Endodermal cell (in vitro differentiated cells): ENCODE measurements at regions not wholly inside any gene's neighbourhood (a gene's known extent, or its start where the extent isn't known, plus 50 kb on each side); places are given as distances from the start of the nearest gene placed in this dataset.

Experiments
- DNase-seq: peaks from one replicate; pipeline ENCODE4 v3.0.0-alpha.2; 2017
- H3K27ac ChIP-seq: 2 replicates; pipeline ENCODE4 v1.5.1; 2013; ENCODE audit warnings: mild to moderate bottlenecking, low read depth, low read length, moderate library complexity
- H3K27me3 ChIP-seq: 2 replicates; pipeline ENCODE4 v1.6.1; 2013; ENCODE audit warnings: mild to moderate bottlenecking, low read length, moderate library complexity; ENCODE audit not compliant: insufficient read depth, control insufficient read depth, poor library complexity, severe bottlenecking
- H3K36me3 ChIP-seq: 2 replicates; pipeline ENCODE4 v1.7.0; 2013; ENCODE audit warnings: mild to moderate bottlenecking, low read length, moderate library complexity; ENCODE audit not compliant: control insufficient read depth, insufficient read depth
- H3K4me1 ChIP-seq: one replicate; pipeline ENCODE4 v1.7.0; 2013; ENCODE audit warnings: low read length; ENCODE audit not compliant: control insufficient read depth, insufficient read depth
- H3K4me3 ChIP-seq: 2 replicates; pipeline ENCODE4 v1.5.1; 2013; ENCODE audit warnings: mild to moderate bottlenecking, low read length, moderate library complexity
- H3K9ac ChIP-seq: 2 replicates; pipeline ENCODE4 v1.6.1; 2013; ENCODE audit warnings: mild to moderate bottlenecking, low read length, moderate library complexity; ENCODE audit not compliant: poor library complexity, severe bottlenecking; ENCODE audit errors: extremely low read depth
- H3K9me3 ChIP-seq: 2 replicates; pipeline ENCODE4 v1.6.1; 2013; ENCODE audit warnings: mild to moderate bottlenecking, low read length, moderate library complexity; ENCODE audit not compliant: control insufficient read depth
- H3K27ac Mint-ChIP-seq: 2 replicates; pipeline ENCODE4 v1.8.0; 2020; ENCODE audit warnings: mixed read lengths
- H3K27me3 Mint-ChIP-seq: 2 replicates; pipeline ENCODE4 v1.8.0; 2021; ENCODE audit warnings: mild to moderate bottlenecking, mixed read lengths; ENCODE audit not compliant: insufficient read depth
- H3K36me3 Mint-ChIP-seq: 2 replicates; pipeline ENCODE4 v1.8.0; 2020; ENCODE audit warnings: low read depth, mixed read lengths
- H3K4me1 Mint-ChIP-seq: 2 replicates; pipeline ENCODE4 v1.8.0; 2020; ENCODE audit warnings: mixed read lengths
- H3K4me3 Mint-ChIP-seq: 2 replicates; pipeline ENCODE4 v1.8.0; 2020; ENCODE audit warnings: mild to moderate bottlenecking, moderate library complexity, mixed read lengths
- H3K9me3 Mint-ChIP-seq: 2 replicates; pipeline ENCODE4 v1.8.0; 2020; ENCODE audit warnings: mild to moderate bottlenecking, mixed read lengths
- WGBS, 2 experiments: methylation state at CpG; one replicate each; pipeline versions ENCODE4 v1.1.5 to v1.1.7; 2013; ENCODE audit warnings: missing lambda C conversion rate in 2 of 2, mixed read lengths in 1 of 2; ENCODE audit not compliant: insufficient coverage in 1 of 2, insufficient read length in 1 of 2; 5-methylcytosine and 5-hydroxymethylcytosine counted together
- TF ChIP-seq, protein P1 (sequence below): fragments of 200-600 bp; sonication (generic); conservative IDR thresholded peaks from 2 replicates; pipeline ENCODE4 v1.5.0; 2021; ENCODE audit warnings: antibody characterized with exemption, mild to moderate bottlenecking

DNA sequence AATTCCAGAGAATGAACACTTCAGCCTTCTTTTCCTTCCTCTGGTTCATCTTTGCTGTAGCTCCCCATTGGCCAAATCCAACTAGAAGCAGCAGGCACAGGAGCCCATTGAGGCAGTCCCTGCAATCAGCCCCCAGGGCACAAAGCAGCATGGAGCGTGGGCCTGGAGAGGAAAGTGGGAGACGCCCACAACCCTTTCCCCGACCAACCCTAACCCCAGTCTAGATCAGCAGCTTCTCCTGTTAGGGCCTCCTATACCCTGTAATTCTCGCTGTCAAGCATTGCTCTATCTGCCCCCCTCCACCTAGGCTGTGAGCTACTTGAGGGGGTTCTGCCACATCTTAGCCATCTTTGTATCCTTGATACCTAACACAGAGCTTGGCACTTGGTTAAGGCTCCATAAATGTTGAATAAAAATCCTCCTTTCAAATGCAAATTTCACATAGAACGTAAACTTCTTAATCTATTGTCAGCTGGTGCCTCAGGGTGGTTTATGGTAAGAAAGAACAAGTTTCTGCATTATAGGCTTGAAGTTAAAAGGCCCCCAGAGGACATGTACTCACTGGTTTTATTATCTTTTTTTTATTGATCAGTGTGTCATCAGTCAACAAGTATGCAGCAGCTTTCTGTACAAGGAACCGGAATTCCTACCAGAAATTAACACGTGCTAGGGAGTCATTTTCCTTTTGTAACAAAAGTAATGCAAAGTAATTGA lies 97.9 kb upstream of the PFN2 start:
- no peaks in the 10 kb centered on the region for H3K27me3 ChIP-seq
- H3K4me1 Mint-ChIP-seq, result peaks cover 26% of the 10 kb centered on the region
- TF ChIP-seq, protein P1, sequence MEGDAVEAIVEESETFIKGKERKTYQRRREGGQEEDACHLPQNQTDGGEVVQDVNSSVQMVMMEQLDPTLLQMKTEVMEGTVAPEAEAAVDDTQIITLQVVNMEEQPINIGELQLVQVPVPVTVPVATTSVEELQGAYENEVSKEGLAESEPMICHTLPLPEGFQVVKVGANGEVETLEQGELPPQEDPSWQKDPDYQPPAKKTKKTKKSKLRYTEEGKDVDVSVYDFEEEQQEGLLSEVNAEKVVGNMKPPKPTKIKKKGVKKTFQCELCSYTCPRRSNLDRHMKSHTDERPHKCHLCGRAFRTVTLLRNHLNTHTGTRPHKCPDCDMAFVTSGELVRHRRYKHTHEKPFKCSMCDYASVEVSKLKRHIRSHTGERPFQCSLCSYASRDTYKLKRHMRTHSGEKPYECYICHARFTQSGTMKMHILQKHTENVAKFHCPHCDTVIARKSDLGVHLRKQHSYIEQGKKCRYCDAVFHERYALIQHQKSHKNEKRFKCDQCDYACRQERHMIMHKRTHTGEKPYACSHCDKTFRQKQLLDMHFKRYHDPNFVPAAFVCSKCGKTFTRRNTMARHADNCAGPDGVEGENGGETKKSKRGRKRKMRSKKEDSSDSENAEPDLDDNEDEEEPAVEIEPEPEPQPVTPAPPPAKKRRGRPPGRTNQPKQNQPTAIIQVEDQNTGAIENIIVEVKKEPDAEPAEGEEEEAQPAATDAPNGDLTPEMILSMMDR, result no peak
- H3K9me3 ChIP-seq, result no peaks in the 10 kb centered on the region
- DNase-seq, result no peak
- H3K27ac ChIP-seq, result no peak overlapping the region
- no peak overlapping the region for H3K4me3 ChIP-seq
- peaks cover 11% of the 10 kb centered on the region for H3K4me1 ChIP-seq
- H3K9ac ChIP-seq, result no peak overlapping the region
- H3K4me3 Mint-ChIP-seq, result no peak overlapping the region
- no peaks in the 10 kb centered on the region for H3K36me3 Mint-ChIP-seq
- 93 to 97% methylated on average over 5 to 7 of the region's 7 CpGs for whole genome bisulfite sequencing, 2 experiments
- peaks cover 3% of the 10 kb centered on the region for H3K27me3 Mint-ChIP-seq
- no peak overlapping the region for H3K27ac Mint-ChIP-seq
- no peaks in the 10 kb centered on the region for H3K36me3 ChIP-seq
- H3K9me3 Mint-ChIP-seq, result no peaks in the 10 kb centered on the region

DNA sequence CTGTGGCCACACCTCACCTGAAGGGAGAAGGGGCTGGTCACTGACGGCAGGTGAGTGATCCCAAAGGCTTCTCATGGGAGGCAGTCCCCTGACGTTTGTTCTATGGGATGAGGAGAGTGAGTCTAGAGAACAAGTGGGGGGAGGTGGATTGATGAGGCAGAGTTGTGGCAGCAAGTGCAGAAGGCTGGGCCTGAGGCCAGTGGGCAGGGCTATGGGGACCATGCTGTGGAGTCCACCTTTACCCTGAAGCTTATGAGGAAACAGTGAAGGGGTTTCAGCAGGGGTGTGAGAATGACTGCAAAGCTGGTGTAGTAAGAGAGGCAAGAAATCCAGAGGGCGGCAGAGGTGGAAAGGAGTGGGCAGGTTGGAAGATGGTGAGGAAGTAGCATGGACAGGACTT lies 96.9 kb upstream of the PFN2 start:
- Mint-ChIP-seq H3K4me1 (peaks cover 24% of the 10 kb centered on the region), H3K36me3 (no peaks in the 10 kb centered on the region), H3K9me3 (no peaks in the 10 kb centered on the region), H3K27me3 (peaks cover 3% of the 10 kb centered on the region), H3K27ac (no peak overlapping the region), H3K4me3 (no peak overlapping the region)
- Histone ChIP-seq H3K4me1 (peaks cover 11% of the 10 kb centered on the region), H3K9ac (no peak overlapping the region), H3K9me3 (no peaks in the 10 kb centered on the region), H3K27me3 (no peaks in the 10 kb centered on the region), H3K27ac (no peak overlapping the region), H3K36me3 (no peaks in the 10 kb centered on the region), H3K4me3 (no peak overlapping the region)
- WGBS, 2 experiments, result 87 to 90% methylated on average over 3 of the region's 3 CpGs
- TF ChIP-seq, protein P1, result no peak
- no peak for DNase-seq

DNA sequence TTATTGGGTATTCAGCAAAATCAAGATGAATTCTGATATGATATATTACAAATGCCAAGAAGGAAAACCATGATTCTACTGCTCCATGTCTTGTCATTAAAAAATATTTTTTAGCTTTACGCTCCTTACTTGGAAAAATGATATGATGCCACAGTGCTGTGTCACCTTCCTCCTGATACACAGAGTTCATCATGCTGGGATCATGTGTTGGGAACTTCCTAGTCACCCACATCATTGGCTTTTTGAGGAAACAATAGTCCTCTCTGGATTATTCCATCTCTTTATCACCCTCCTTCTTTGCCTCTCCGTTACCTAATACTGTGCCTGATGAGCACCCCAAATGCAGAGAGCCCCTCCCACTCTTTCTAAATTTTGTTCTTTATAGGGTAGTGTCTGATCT lies 94.3 kb upstream of the PFN2 start:
- Histone ChIP-seq H3K9ac (no peak overlapping the region), H3K36me3 (no peaks in the 10 kb centered on the region), H3K4me1 (peaks cover 7% of the 10 kb centered on the region), H3K4me3 (no peak overlapping the region), H3K27ac (no peak overlapping the region), H3K27me3 (no peaks in the 10 kb centered on the region), H3K9me3 (no peaks in the 10 kb centered on the region)
- no peaks in the 10 kb centered on the region for H3K9me3 Mint-ChIP-seq
- H3K27ac Mint-ChIP-seq, result no peak overlapping the region
- no peak overlapping the region for H3K4me3 Mint-ChIP-seq
- no peak for DNase-seq
- H3K36me3 Mint-ChIP-seq, result no peaks in the 10 kb centered on the region
- 99% methylated on average over 2 of the region's 2 CpGs; no CpG with 5 or more reads in 1 of the 2 experiments for WGBS, 2 experiments
- TF ChIP-seq, protein P1, result no peak
- H3K27me3 Mint-ChIP-seq, result peaks cover 3% of the 10 kb centered on the region
- peaks cover 16% of the 10 kb centered on the region for H3K4me1 Mint-ChIP-seq
